HEK293T (cell line): ENCODE measurements at regions not wholly inside any gene's neighbourhood (a gene's known extent, or its start where the extent isn't known, plus 50 kb on each side); places are given as distances from the start of the nearest gene placed in this dataset.

Experiments used
- BHLHE40 ChIP-seq: fragments of 450-650 bp; IDR thresholded peaks from 2 replicates; pipeline ENCODE4 v1.6.1; 2016; ENCODE audit warnings: mild to moderate bottlenecking, moderate library complexity, borderline replicate concordance
- FOXM1 ChIP-seq: fragments of 450-650 bp; IDR thresholded peaks from 2 replicates; pipeline ENCODE4 v1.6.1; 2017; ENCODE audit warnings: mild to moderate bottlenecking, borderline replicate concordance
- HDGF ChIP-seq: fragments of 450-650 bp; IDR thresholded peaks from 2 replicates; pipeline ENCODE4 v1.6.1; 2017; ENCODE audit warnings: antibody characterized with exemption, borderline replicate concordance
- SP1 ChIP-seq: fragments of 450-650 bp; IDR thresholded peaks from 2 replicates; pipeline ENCODE4 v1.6.1; 2017

DNA sequence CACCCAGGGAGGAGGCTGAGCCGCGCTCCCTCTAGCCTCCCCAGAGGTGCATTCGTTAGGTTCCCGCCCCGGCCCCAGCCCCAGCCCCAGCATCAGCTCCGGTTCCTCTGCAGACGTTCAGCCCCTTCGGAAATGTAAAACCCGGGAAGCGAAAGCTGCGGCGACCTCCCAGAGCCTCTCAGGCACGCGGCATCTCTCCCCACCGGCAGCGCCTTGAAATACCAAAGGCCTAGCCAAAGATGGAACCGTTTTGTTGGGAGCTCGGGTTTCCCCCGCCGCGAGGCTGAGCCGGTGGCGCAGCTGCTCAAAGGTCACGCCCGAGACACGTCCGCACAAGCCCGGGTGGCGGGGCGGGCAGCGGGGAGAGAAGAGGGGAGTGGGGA is 77.8 kb upstream of the HES1 start:
- no peak for TF ChIP-seq FOXM1
- TF ChIP-seq HDGF: no peak
- no peak for TF ChIP-seq SP1
- TF ChIP-seq BHLHE40: no peak
